NCI-H2227 treated with DMSO at 0.1 percent for 48 hours (cell line): ENCODE measurements at regions not wholly inside any gene's neighbourhood (a gene's known extent, or its start where the extent isn't known, plus 50 kb on each side); places are given as distances from the start of the nearest gene placed in this dataset.

Experiments
- DNase-seq: peaks from one replicate; lab custom pipeline; 2025; lab: John Stamatoyannopoulos, UW

DNA sequence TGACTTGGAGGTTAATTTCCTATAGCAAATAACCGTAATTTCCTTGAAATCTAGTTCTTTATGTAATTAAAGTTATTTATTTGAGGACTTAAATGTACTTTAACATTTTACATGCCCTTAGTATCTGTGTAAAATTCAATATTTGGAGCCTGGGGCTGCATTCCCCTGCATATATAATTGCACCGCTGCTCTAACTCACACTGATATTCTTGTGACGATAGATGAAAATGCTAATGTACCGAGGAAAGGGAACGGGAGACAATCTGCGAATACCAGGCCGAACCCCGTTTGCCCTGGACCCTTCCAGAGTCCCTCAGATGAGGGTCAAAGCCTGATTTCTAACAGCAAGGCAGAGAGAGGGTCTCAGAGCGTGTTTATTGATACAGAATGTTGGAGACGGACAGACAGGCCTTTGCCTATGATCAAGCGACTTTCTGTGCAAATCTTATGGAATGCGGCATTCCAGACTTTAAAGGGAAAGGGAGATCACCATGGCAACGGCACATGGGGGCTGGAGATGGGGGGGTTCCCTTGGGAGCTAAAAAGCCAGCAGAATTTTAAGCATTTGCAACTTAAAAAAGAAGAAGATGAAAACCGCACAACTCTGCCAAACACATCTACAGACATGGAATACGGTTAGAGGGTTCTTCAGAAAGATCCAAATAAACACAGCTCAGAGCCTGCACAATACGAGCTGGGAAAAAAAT lies 57.6 kb upstream of the TWIST2 start:
- no peak for DNase-seq

- DNase-seq: no peak
Measured at GRCh38 chr2:238790833-238791230, 57.1 kb upstream of the TWIST2 start.

GRCh38 chr2:238791354-238791753 lies 56.5 kb upstream of the TWIST2 start:
- no peak for DNase-seq

DNA sequence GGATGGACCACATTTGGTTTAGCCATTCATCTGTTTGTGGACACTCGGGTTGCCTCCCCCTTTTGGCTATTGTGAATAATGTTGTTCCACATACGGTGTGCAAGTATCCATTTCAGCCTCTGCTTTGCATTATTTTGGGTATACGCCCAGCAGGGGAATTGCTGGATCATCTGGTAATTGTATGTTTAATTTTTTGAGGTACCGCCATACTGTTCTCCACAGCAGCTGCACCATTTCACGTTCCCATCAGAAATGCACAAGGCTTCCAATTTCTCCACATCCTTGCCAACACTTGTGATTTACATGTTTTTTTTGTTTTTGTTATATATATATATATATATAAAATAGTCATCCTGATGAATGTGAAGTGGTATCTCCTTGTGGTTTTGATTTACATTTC lies 54.6 kb upstream of the TWIST2 start:
- DNase-seq: no peak

DNA sequence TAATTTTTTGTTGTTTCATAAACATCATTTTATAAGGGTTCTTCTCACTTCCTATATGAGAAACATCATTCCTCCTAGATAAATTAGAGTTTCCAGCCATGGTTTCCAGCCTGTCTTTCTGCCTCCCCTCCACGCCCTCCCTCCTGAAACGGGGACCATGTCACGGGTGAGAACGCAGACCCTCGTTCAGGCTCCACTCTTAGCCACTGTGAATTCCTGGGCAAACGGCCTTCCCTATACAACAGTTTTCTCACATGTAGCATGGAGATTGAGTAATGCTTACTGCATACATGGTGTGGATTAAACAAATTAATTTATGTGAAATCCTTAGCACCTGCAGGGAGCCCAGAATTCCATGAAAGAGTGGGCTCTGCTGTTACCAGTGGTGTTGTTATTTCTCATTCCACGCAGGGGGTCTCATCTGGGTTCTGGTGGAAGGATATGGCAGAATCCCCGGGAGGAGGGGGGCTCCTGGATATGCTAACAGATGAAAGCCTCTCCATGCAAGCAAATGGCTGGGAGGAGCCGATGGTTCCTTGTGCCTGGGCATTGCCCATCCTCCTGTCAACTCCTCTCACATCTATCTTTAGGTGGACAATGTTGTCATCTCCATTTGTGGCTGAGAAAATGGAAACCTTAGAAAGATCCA lies 54.0 kb upstream of the TWIST2 start:
- DNase-seq: no peak

- DNase-seq: no peak
Measured at GRCh38 chr2:238796223-238796885, 51.5 kb upstream of the TWIST2 start.

- DNase-seq: no peak
Measured at GRCh38 chr2:238797537-238797936, 50.3 kb upstream of the TWIST2 start.
